H1 (cell line): ENCODE measurements at regions not wholly inside any gene's neighbourhood (a gene's known extent, or its start where the extent isn't known, plus 50 kb on each side); places are given as distances from the start of the nearest gene placed in this dataset.

Experiments used
- CTCF ChIA-PET: fragments of 300-600 bp; sonication (Branson Sonifier 250); formaldehyde crosslinking; loops from one replicate; lab custom pipeline; 2021; ENCODE audit not compliant: partially characterized antibody; lab: Charles Lee
- POLR2A ChIA-PET: fragments of 300-600 bp; sonication (Branson Sonifier 250); formaldehyde crosslinking; loops from one replicate; lab custom pipeline; 2021; ENCODE audit warnings: inconsistent platforms; ENCODE audit not compliant: partially characterized antibody; lab: Charles Lee
- DNase-seq, 2 experiments: peaks; one replicate each; pipeline versions ENCODE4 v3.0.0 to v3.0.0-alpha.2; 2010 to 2022; ENCODE audit warnings: low spot score in 2 of 2, low read depth in 1 of 2, mixed read lengths in 1 of 2
- FAIRE-seq: peaks from 2 replicates; lab custom pipeline; 2011; peaks lifted over from hg19 to GRCh38; lab: Jason Lieb, UNC
- H2AFZ ChIP-seq: 2 replicates; pipeline ENCODE4 v1.8.1; 2012; ENCODE audit warnings: low read length, inconsistent platforms
- H2AK5ac ChIP-seq: 2 replicates; pipeline ENCODE4 v1.6.1; 2013; ENCODE audit warnings: low read depth, low read length
- H2BK120ac ChIP-seq: replicated peaks from 2 replicates; pipeline ENCODE3; 2013; ENCODE audit warnings: low read depth, low read length, inconsistent platforms
- H2BK12ac ChIP-seq: 2 replicates; pipeline ENCODE4 v1.6.1; 2013; ENCODE audit warnings: low read depth, low read length
- H2BK15ac ChIP-seq: 2 replicates; pipeline ENCODE4 v1.6.1; 2013; ENCODE audit warnings: low read length
- H2BK20ac ChIP-seq: 2 replicates; pipeline ENCODE4 v1.6.1; 2013; ENCODE audit warnings: low read length
- H2BK5ac ChIP-seq: 2 replicates; pipeline ENCODE4 v1.6.1; 2013; ENCODE audit warnings: low read depth, low read length
- H3K14ac ChIP-seq: 2 replicates; pipeline ENCODE4 v1.6.1; 2013; ENCODE audit warnings: inconsistent platforms; ENCODE audit not compliant: insufficient read length
- H3K18ac ChIP-seq: 2 replicates; pipeline ENCODE4 v1.6.1; 2013; ENCODE audit warnings: low read length; ENCODE audit errors: extremely low read depth
- H3K23ac ChIP-seq: 2 replicates; pipeline ENCODE4 v1.6.1; 2013; ENCODE audit warnings: inconsistent platforms; ENCODE audit not compliant: insufficient read length
- H3K23me2 ChIP-seq: 2 replicates; pipeline ENCODE4 v1.6.1; 2013; ENCODE audit warnings: low read depth, low read length
- H3K27ac ChIP-seq: 2 replicates; pipeline ENCODE4 v1.6.1; 2011; ENCODE audit warnings: low read depth, low read length, inconsistent platforms
- H3K27me3 ChIP-seq, 4 experiments: replicated peaks in 1 of 4; 1 replicate in 1 of 4; 2 replicates in 3 of 4; pipeline versions ENCODE4 v1.6.1 to v1.8.1; 2011 to 2013; ENCODE audit warnings: low read length in 3 of 4, mild to moderate bottlenecking in 3 of 4, inconsistent platforms in 2 of 4, mixed read lengths in 2 of 4, moderate library complexity in 1 of 4; ENCODE audit not compliant: control insufficient read depth in 3 of 4, insufficient read depth in 3 of 4; ENCODE audit errors: extremely low read depth in 1 of 4
- H3K36me3 ChIP-seq, 4 experiments: 2 replicates each; pipeline versions ENCODE4 v1.6.1 to v1.8.1; 2011 to 2013; ENCODE audit warnings: mild to moderate bottlenecking in 4 of 4, low read length in 3 of 4, moderate library complexity in 2 of 4, control low read depth in 1 of 4, inconsistent platforms in 1 of 4; ENCODE audit not compliant: insufficient read depth in 4 of 4, control insufficient read depth in 2 of 4
- H3K4ac ChIP-seq: replicated peaks from 2 replicates; pipeline ENCODE3; 2013; ENCODE audit warnings: low read length, low read depth, mixed read lengths, inconsistent platforms; ENCODE audit not compliant: insufficient read length
- H3K4me1 ChIP-seq, 4 experiments: replicated peaks in 1 of 4; 1 replicate in 1 of 4; 2 replicates in 3 of 4; pipeline versions ENCODE4 v1.6.1 to v1.8.1; 2011 to 2013; ENCODE audit warnings: low read length in 3 of 4, inconsistent platforms in 2 of 4, mixed read lengths in 1 of 4; ENCODE audit not compliant: insufficient read depth in 4 of 4, control insufficient read depth in 3 of 4
- H3K4me2 ChIP-seq, 2 experiments: 2 replicates each; pipeline versions ENCODE4 v1.6.1 to v1.8.1; 2011 to 2013; ENCODE audit warnings: low read depth in 2 of 2, low read length in 2 of 2, control low read depth in 1 of 2, inconsistent platforms in 1 of 2, mild to moderate bottlenecking in 1 of 2; ENCODE audit not compliant: insufficient read depth in 1 of 2
- H3K4me3 ChIP-seq, 4 experiments: fragments of 200-600, 300-600 bp in 1 of 4; sonication (generic), shearing (Covaris generic), sonication (Bioruptor Twin) in 1 of 4; 2 replicates each; pipeline versions ENCODE4 v1.5.1 to v1.8.1; 2011 to 2016; ENCODE audit warnings: low read length in 4 of 4, low read depth in 3 of 4, control low read depth in 2 of 4, inconsistent platforms in 2 of 4, mild to moderate bottlenecking in 2 of 4, mixed read lengths in 1 of 4, moderate library complexity in 1 of 4; ENCODE audit not compliant: insufficient read depth in 2 of 4; ENCODE audit errors: extremely low read depth in 1 of 4
- H3K56ac ChIP-seq: replicated peaks from 2 replicates; pipeline ENCODE3; 2013; ENCODE audit warnings: low read depth, mild to moderate bottlenecking, mixed read lengths, low read length, inconsistent platforms; ENCODE audit not compliant: insufficient read length
- H3K79me1 ChIP-seq: 2 replicates; pipeline ENCODE4 v1.6.1; 2013; ENCODE audit warnings: low read depth, low read length, control low read depth
- H3K79me2 ChIP-seq, 2 experiments: 2 replicates each; pipeline versions ENCODE4 v1.6.1 to v1.8.1; 2012 to 2013; ENCODE audit warnings: low read length in 2 of 2, mild to moderate bottlenecking in 2 of 2, inconsistent platforms in 1 of 2; ENCODE audit not compliant: insufficient read depth in 2 of 2, control insufficient read depth in 1 of 2
- H3K9ac ChIP-seq, 4 experiments: replicated peaks in 1 of 4; 1 replicate in 1 of 4; 2 replicates in 3 of 4; pipeline versions ENCODE4 v1.6.1 to v1.8.1; 2011 to 2013; ENCODE audit warnings: low read depth in 3 of 4, low read length in 3 of 4, control low read depth in 2 of 4, mild to moderate bottlenecking in 2 of 4, moderate library complexity in 2 of 4, inconsistent platforms in 1 of 4; ENCODE audit errors: extremely low read depth in 1 of 4
- H3K9me3 ChIP-seq, 2 experiments: 2 replicates each; pipeline versions ENCODE4 v1.6.1 to v1.8.1; 2012 to 2013; ENCODE audit warnings: mild to moderate bottlenecking in 2 of 2, moderate library complexity in 2 of 2, control low read depth in 1 of 2, inconsistent platforms in 1 of 2, low read depth in 1 of 2, low read length in 1 of 2, mixed read lengths in 1 of 2; ENCODE audit not compliant: insufficient read depth in 2 of 2
- H4K20me1 ChIP-seq, 2 experiments: replicated peaks in 1 of 2; 2 replicates each; pipeline versions ENCODE3 to v1.8.1; 2011 to 2013; ENCODE audit warnings: inconsistent platforms in 2 of 2, low read length in 2 of 2, mild to moderate bottlenecking in 1 of 2; ENCODE audit not compliant: insufficient read depth in 2 of 2, control insufficient read depth in 1 of 2
- H4K5ac ChIP-seq: 2 replicates; pipeline ENCODE4 v1.6.1; 2013; ENCODE audit warnings: low read length, low read depth, mixed read lengths, inconsistent platforms; ENCODE audit not compliant: insufficient read length
- H4K8ac ChIP-seq: 2 replicates; pipeline ENCODE4 v1.8.0; 2013; ENCODE audit warnings: mild to moderate bottlenecking, moderate library complexity, low read length, inconsistent platforms; ENCODE audit not compliant: insufficient read depth; ENCODE audit errors: extremely low read depth
- H4K91ac ChIP-seq: replicated peaks from 2 replicates; pipeline ENCODE3; 2013; ENCODE audit warnings: low read length, mixed read lengths, inconsistent platforms; ENCODE audit not compliant: insufficient read length
- CBX5 ChIP-seq: fragments of 300-800, 300-1000 bp; sonication (generic); IDR thresholded peaks from 2 replicates; pipeline ENCODE4 v1.7.1; 2016; ENCODE audit warnings: antibody characterized with exemption, low read length, low read depth
- TF ChIP-seq, protein P1 (sequence below): fragments of 300-600 bp; sonication (generic); IDR thresholded peaks from 2 replicates; pipeline ENCODE4 v1.7.1; 2012; ENCODE audit warnings: low read length, moderate library complexity, mild to moderate bottlenecking, inconsistent platforms; ENCODE audit not compliant: insufficient replicate concordance

DNA sequence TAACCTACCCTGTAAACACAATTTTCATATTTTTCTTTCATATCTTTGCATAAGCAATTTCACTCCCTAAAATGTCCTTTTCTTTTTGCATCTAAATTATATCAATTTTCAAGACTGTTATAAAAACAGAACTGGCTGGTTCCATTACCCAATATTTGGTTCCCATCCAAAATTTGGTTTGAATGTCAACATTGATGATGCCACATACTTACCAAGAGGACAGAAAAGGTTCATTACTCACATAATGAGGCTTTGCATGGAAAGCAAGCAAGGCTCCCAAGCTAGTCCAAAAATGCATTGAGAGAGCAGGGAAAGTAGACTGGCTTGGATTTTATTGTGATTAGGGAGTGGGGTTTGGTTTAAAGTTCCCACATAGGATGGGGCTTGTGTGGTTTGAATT, 144.4 kb upstream of the AKIRIN2 start:
- H2BK12ac ChIP-seq: no peak overlapping the region
- no peaks in the 10 kb centered on the region for H3K36me3 ChIP-seq
- H2BK120ac ChIP-seq: no peak overlapping the region
- no peak overlapping the region for H2BK5ac ChIP-seq
- H3K79me1 ChIP-seq: no peaks in the 10 kb centered on the region
- no peak overlapping the region for H2AFZ ChIP-seq
- no peak overlapping the region for H2BK20ac ChIP-seq
- no peak overlapping the region for H3K4me2 ChIP-seq
- no peaks in the 10 kb centered on the region for H3K23me2 ChIP-seq
- H3K4me1 ChIP-seq: no peaks in the 10 kb centered on the region
- H3K27ac ChIP-seq: no peak overlapping the region
- H3K18ac ChIP-seq: no peak overlapping the region
- H2AK5ac ChIP-seq: no peak overlapping the region
- DNase-seq (no peak), FAIRE-seq (no peak)
- no peak overlapping the region for H3K4ac ChIP-seq
- no peak overlapping the region for H4K91ac ChIP-seq
- H3K27me3 ChIP-seq: no peaks in the 10 kb centered on the region
- no peaks in the 10 kb centered on the region; a peak in 1 of 4 replicates for H3K9me3 ChIP-seq
- no peaks in the 10 kb centered on the region for H3K79me2 ChIP-seq
- ChIA-PET POLR2A (no interaction called here), CTCF (no interaction called here)
- no peak overlapping the region for H4K5ac ChIP-seq
- no peak overlapping the region for H3K56ac ChIP-seq
- no peak overlapping the region for H3K9ac ChIP-seq
- H3K14ac ChIP-seq: no peak overlapping the region
- H4K8ac ChIP-seq: no peak overlapping the region
- H3K23ac ChIP-seq: no peak overlapping the region
- no peak overlapping the region; the same call in 1 of the 2 replicates for H2BK15ac ChIP-seq
- H3K4me3 ChIP-seq: no peak overlapping the region
- no peaks in the 10 kb centered on the region for H4K20me1 ChIP-seq
- TF ChIP-seq, protein P1, sequence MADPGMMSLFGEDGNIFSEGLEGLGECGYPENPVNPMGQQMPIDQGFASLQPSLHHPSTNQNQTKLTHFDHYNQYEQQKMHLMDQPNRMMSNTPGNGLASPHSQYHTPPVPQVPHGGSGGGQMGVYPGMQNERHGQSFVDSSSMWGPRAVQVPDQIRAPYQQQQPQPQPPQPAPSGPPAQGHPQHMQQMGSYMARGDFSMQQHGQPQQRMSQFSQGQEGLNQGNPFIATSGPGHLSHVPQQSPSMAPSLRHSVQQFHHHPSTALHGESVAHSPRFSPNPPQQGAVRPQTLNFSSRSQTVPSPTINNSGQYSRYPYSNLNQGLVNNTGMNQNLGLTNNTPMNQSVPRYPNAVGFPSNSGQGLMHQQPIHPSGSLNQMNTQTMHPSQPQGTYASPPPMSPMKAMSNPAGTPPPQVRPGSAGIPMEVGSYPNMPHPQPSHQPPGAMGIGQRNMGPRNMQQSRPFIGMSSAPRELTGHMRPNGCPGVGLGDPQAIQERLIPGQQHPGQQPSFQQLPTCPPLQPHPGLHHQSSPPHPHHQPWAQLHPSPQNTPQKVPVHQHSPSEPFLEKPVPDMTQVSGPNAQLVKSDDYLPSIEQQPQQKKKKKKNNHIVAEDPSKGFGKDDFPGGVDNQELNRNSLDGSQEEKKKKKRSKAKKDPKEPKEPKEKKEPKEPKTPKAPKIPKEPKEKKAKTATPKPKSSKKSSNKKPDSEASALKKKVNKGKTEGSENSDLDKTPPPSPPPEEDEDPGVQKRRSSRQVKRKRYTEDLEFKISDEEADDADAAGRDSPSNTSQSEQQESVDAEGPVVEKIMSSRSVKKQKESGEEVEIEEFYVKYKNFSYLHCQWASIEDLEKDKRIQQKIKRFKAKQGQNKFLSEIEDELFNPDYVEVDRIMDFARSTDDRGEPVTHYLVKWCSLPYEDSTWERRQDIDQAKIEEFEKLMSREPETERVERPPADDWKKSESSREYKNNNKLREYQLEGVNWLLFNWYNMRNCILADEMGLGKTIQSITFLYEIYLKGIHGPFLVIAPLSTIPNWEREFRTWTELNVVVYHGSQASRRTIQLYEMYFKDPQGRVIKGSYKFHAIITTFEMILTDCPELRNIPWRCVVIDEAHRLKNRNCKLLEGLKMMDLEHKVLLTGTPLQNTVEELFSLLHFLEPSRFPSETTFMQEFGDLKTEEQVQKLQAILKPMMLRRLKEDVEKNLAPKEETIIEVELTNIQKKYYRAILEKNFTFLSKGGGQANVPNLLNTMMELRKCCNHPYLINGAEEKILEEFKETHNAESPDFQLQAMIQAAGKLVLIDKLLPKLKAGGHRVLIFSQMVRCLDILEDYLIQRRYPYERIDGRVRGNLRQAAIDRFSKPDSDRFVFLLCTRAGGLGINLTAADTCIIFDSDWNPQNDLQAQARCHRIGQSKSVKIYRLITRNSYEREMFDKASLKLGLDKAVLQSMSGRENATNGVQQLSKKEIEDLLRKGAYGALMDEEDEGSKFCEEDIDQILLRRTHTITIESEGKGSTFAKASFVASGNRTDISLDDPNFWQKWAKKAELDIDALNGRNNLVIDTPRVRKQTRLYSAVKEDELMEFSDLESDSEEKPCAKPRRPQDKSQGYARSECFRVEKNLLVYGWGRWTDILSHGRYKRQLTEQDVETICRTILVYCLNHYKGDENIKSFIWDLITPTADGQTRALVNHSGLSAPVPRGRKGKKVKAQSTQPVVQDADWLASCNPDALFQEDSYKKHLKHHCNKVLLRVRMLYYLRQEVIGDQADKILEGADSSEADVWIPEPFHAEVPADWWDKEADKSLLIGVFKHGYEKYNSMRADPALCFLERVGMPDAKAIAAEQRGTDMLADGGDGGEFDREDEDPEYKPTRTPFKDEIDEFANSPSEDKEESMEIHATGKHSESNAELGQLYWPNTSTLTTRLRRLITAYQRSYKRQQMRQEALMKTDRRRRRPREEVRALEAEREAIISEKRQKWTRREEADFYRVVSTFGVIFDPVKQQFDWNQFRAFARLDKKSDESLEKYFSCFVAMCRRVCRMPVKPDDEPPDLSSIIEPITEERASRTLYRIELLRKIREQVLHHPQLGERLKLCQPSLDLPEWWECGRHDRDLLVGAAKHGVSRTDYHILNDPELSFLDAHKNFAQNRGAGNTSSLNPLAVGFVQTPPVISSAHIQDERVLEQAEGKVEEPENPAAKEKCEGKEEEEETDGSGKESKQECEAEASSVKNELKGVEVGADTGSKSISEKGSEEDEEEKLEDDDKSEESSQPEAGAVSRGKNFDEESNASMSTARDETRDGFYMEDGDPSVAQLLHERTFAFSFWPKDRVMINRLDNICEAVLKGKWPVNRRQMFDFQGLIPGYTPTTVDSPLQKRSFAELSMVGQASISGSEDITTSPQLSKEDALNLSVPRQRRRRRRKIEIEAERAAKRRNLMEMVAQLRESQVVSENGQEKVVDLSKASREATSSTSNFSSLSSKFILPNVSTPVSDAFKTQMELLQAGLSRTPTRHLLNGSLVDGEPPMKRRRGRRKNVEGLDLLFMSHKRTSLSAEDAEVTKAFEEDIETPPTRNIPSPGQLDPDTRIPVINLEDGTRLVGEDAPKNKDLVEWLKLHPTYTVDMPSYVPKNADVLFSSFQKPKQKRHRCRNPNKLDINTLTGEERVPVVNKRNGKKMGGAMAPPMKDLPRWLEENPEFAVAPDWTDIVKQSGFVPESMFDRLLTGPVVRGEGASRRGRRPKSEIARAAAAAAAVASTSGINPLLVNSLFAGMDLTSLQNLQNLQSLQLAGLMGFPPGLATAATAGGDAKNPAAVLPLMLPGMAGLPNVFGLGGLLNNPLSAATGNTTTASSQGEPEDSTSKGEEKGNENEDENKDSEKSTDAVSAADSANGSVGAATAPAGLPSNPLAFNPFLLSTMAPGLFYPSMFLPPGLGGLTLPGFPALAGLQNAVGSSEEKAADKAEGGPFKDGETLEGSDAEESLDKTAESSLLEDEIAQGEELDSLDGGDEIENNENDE: no peak
- no peak for TF ChIP-seq CBX5
